ENCODE measurements at regions not wholly inside any gene's neighbourhood (a gene's known extent, or its start where the extent isn't known, plus 50 kb on each side); places are given as distances from the start of the nearest gene placed in this dataset.

GRCh38 chr15:85905751-85906450 lies 111.2 kb upstream of the KLHL25 start:
- no peak for DNase-seq (ENCODE audit: low spot score)
- TF ChIP-seq, protein P1, sequence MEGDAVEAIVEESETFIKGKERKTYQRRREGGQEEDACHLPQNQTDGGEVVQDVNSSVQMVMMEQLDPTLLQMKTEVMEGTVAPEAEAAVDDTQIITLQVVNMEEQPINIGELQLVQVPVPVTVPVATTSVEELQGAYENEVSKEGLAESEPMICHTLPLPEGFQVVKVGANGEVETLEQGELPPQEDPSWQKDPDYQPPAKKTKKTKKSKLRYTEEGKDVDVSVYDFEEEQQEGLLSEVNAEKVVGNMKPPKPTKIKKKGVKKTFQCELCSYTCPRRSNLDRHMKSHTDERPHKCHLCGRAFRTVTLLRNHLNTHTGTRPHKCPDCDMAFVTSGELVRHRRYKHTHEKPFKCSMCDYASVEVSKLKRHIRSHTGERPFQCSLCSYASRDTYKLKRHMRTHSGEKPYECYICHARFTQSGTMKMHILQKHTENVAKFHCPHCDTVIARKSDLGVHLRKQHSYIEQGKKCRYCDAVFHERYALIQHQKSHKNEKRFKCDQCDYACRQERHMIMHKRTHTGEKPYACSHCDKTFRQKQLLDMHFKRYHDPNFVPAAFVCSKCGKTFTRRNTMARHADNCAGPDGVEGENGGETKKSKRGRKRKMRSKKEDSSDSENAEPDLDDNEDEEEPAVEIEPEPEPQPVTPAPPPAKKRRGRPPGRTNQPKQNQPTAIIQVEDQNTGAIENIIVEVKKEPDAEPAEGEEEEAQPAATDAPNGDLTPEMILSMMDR (IDR thresholded peaks at IDR 0.05; ENCODE audit: extremely low read depth, missing control alignments), result no peak

- TF ChIP-seq, protein P1 (IDR thresholded peaks at IDR 0.05; ENCODE audit: extremely low read depth, missing control alignments), result no peak
- DNase-seq (ENCODE audit: low spot score), result no peak
Observed at GRCh38 chr15:85906640-85907039, 111.9 kb upstream of the KLHL25 start.

DNA sequence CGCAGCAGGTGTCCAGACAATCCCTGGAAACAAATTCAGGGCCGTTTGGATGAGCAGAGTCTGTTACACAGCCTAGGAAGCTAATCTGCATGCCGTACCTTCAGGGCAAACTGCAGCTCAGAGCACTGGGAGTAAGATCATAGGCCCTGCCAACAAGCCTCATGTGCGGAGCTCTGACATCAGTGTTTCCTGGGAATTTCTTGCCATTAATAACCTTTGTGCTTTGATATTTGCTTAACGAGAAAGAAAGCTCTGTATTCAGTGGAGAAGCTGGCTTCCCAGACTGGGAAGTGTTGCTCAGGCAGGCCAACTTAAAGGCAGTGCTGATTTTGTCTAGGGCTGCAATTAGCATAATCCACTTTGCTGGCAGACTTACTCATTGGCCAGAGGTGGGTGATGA lies 116.1 kb upstream of the KLHL25 start:
- TF ChIP-seq, protein P1 (IDR thresholded peaks at IDR 0.05; ENCODE audit: extremely low read depth, missing control alignments), result no peak
- DNase-seq (ENCODE audit: low spot score), result no peak

DNA sequence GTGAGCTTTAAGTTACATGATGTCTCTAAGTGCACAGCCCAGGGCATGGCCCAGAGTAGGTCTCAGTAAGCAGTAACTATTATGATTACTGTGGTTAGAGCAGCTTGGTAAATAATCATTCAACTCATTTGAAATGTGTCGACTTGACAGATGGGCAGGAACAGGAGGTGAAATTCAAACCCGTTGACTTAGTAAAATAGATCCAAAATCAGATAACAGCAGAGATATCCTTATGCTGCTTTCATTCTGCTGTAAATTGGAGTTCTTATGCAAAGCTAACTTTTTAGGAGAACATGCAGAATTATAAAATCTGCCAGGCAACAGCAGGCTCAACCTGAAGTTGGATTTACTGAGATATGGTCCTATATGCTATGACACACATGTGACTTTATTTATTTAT lies 118.7 kb upstream of the KLHL25 start:
- TF ChIP-seq, protein P1 (IDR thresholded peaks at IDR 0.05; ENCODE audit: extremely low read depth, missing control alignments), result no peak

GRCh38 chr15:85920956-85921355 lies 126.2 kb upstream of the KLHL25 start:
- TF ChIP-seq, protein P1 (IDR thresholded peaks at IDR 0.05; ENCODE audit: extremely low read depth, missing control alignments), result no peak
- no peak for DNase-seq (ENCODE audit: low spot score)

More for the DNA sequence above, 118.7 kb upstream of the KLHL25 start:
- DNase-seq (ENCODE audit: low spot score), result no peak

DNA sequence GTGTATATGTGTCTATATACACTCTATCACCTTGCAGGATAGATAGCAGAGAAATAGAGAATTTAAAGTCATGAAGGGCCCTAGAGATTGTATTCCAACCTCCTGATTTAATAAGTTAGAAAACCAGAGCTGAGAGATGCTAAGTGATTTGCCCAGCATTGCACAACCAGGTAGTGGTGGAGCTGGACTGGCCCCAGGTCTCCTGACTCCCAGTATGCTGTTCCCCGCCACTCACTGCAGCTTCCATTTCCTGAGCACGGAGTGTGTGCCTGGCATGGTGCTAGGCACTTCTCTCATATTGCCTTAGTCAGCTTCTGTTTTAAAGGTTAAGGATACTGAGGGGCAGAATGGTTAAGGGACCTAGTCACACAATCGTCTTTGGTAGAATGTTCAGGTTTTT lies 129.4 kb upstream of the KLHL25 start:
- TF ChIP-seq, protein P1 (IDR thresholded peaks at IDR 0.05; ENCODE audit: extremely low read depth, missing control alignments), result no peak
- no peak for DNase-seq (ENCODE audit: low spot score)

GRCh38 chr15:85925649-85926237 lies 131.0 kb upstream of the KLHL25 start:
- TF ChIP-seq, protein P1 (IDR thresholded peaks at IDR 0.05; ENCODE audit: extremely low read depth, missing control alignments), result no peak

More at GRCh38 chr15:85925649-85926237, 131.0 kb upstream of the KLHL25 start:
- no peak for DNase-seq (ENCODE audit: low spot score)

Measured in GM20000 (cell line).